Ovary (tissue), 3 donors: ENCODE measurements at regions not wholly inside any gene's neighbourhood (a gene's known extent, or its start where the extent isn't known, plus 50 kb on each side); places are given as distances from the start of the nearest gene placed in this dataset.

Experiments
- CTCF ChIP-seq, 3 donors: fragments of 450-650 bp in 2 of 3; fragments of 200-600 bp in 1 of 3; IDR thresholded peaks; one replicate each; pipeline versions ENCODE4 v1.5.1 to v1.8.0; 2016 to 2022; ENCODE audit warnings: antibody characterized with exemption in 3 of 3, mild to moderate bottlenecking in 1 of 3
- POLR2A ChIP-seq: fragments of 450-650 bp; IDR thresholded peaks from one replicate; pipeline ENCODE4 v1.6.1; 2017; ENCODE audit warnings: antibody characterized with exemption, mild to moderate bottlenecking, moderate library complexity
- donor health status: DM: no; HTN: no; CAD: no.

GRCh38 chr5:156170351-156170961 lies 156.5 kb upstream of the SGCD start:
- TF ChIP-seq CTCF (IDR thresholded peaks at IDR 0.05) (no peak), POLR2A (no peak)
